ENCODE measurements at regions not wholly inside any gene's neighbourhood (a gene's known extent, or its start where the extent isn't known, plus 50 kb on each side); places are given as distances from the start of the nearest gene placed in this dataset.
A peak's percentile ranks its signal among the peaks of the same experiment; 100 is the strongest.

DNA sequence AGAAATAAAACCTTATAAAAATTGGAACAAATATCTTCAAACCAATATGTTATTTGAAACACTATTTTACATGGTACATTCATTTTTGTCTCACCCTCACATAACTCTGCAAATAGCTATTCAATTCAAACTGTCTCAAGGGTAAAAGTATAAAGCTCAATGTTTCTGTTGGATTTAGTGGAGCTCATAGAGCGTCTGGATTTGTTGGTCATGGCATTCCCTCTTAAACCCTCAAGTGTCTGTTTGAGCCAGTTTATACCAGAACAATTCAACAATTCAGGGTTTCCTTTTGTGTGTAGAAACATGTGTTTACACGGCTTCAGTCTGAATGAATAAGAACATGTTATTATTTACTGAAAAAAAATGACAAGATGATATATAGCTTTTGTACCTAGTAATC lies 161.6 kb downstream of the PCDH18 start:
- Histone ChIP-seq H3K9me3 (ENCODE audit: control insufficient read depth, insufficient read depth, low read length) (no peaks in the 10 kb centered on the region), H3K27ac (ENCODE audit: low read depth, low read length) (no peak overlapping the region), H3K4me3 (ENCODE audit: low read depth, low read length) (no peak overlapping the region), H3K27me3 (ENCODE audit: control insufficient read depth, insufficient read depth, low read length) (no peaks in the 10 kb centered on the region)
- ChIA-PET POLR2A (interaction anchor here (0.9 to 1.0 kb wide), 2 partner anchors 140 to 162 kb away, joined by 3 read pairs; partner anchors contain the start of gene PCDH18), CTCF (interaction anchor here (0.6 kb wide), 1 partner anchor 100 kb away, joined by 3 read pairs; no protein-coding TSS in a partner anchor)
- no peak for DNase-seq (ENCODE audit: low read depth, low spot score)
- TF ChIP-seq, protein P1, sequence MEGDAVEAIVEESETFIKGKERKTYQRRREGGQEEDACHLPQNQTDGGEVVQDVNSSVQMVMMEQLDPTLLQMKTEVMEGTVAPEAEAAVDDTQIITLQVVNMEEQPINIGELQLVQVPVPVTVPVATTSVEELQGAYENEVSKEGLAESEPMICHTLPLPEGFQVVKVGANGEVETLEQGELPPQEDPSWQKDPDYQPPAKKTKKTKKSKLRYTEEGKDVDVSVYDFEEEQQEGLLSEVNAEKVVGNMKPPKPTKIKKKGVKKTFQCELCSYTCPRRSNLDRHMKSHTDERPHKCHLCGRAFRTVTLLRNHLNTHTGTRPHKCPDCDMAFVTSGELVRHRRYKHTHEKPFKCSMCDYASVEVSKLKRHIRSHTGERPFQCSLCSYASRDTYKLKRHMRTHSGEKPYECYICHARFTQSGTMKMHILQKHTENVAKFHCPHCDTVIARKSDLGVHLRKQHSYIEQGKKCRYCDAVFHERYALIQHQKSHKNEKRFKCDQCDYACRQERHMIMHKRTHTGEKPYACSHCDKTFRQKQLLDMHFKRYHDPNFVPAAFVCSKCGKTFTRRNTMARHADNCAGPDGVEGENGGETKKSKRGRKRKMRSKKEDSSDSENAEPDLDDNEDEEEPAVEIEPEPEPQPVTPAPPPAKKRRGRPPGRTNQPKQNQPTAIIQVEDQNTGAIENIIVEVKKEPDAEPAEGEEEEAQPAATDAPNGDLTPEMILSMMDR (IDR thresholded peaks at IDR 0.05; ENCODE audit: low read depth, low read length): no peak

DNA sequence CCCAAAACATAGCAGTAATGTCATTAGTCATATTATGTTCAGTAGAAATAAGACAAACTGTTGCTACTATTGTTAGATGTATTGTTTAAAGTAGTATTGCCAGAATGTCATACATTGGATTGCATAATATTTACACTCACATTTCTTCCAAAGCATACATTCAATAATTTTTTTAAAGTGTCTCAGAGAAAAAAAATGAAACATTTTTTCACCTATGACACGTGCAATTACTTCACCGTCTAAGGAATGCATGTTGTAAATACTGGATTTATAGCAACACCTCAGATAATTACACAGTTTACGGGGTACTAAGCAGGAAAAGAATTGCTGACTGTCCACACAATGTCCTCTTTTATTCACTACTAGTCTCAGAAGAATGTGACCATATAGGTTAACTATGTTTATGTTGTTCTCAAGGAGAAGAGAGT lies 162.1 kb downstream of the PCDH18 start:
- CTCF ChIA-PET: no interaction called here
- peak; percentile 67 for DNase-seq (ENCODE audit: low read depth, low spot score)

DNA sequence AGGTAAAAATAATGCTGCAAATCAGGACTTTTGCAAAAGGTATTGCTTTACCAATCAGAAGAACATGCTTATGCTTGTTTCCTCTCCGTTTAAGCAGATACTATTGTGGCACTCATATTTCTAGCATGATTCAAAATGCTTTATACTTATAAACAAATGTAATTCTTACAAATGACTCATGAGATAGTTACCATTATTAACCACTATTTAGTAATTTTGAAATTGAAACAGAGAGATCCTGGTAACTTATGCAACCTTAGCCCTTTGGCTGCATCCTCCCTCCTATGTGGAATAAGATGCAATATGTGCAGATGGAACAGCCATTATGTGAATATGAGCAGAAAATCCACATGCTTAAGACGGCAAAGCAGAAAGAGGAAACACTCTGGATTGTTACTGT lies 164.7 kb downstream of the PCDH18 start:
- H3K4me3 ChIP-seq (ENCODE audit: low read depth, low read length): no peak overlapping the region; the same call in 1 of the 2 replicates
- DNase-seq (ENCODE audit: low read depth, low spot score): peak; percentile 67
- POLR2A ChIA-PET: no interaction called here
- no peak overlapping the region for H3K27ac ChIP-seq (ENCODE audit: low read depth, low read length)
- CTCF ChIA-PET: interaction anchor here (0.7 kb wide), 1 partner anchor 971 kb away, joined by 3 read pairs; no protein-coding TSS in a partner anchor
- H3K9me3 ChIP-seq (ENCODE audit: control insufficient read depth, insufficient read depth, low read length): peaks cover 4% of the 10 kb centered on the region; the same call in 1 of the 2 replicates
- TF ChIP-seq, protein P1 (IDR thresholded peaks at IDR 0.05; ENCODE audit: low read depth, low read length): no peak
- H3K27me3 ChIP-seq (ENCODE audit: control insufficient read depth, insufficient read depth, low read length): no peaks in the 10 kb centered on the region

More for the DNA sequence above, 162.1 kb downstream of the PCDH18 start:
- TF ChIP-seq, protein P1 (IDR thresholded peaks at IDR 0.05; ENCODE audit: low read depth, low read length): no peak
- no peak overlapping the region for H3K27ac ChIP-seq (ENCODE audit: low read depth, low read length)
- no peaks in the 10 kb centered on the region for H3K27me3 ChIP-seq (ENCODE audit: control insufficient read depth, insufficient read depth, low read length)
- POLR2A ChIA-PET: interaction anchor here (0.9 to 1.0 kb wide), 2 partner anchors 141 to 162 kb away, joined by 3 read pairs; partner anchors contain the start of gene PCDH18
- no peak overlapping the region for H3K4me3 ChIP-seq (ENCODE audit: low read depth, low read length)
- no peaks in the 10 kb centered on the region for H3K9me3 ChIP-seq (ENCODE audit: control insufficient read depth, insufficient read depth, low read length)

DNA sequence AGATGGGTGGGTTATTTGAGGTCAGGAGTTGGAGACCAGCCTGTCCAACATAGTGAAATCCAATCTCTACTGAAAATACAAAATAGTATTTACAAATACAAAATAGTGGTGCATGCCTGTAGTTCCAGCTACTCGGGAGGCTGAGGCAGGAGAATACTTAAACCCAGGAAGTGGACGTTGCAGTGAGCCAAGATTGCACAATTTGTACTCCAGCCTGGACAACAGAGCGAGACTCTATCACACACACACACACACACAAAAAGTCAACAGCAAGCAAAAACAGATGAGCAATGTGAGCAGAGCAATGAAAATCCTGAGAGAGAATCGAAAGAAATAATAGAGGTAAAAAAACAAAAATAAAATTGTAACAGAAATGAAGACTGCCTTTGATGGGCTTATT lies 168.8 kb downstream of the PCDH18 start:
- no peaks in the 10 kb centered on the region for H3K27me3 ChIP-seq (ENCODE audit: control insufficient read depth, insufficient read depth, low read length)
- TF ChIP-seq, protein P1 (IDR thresholded peaks at IDR 0.05; ENCODE audit: low read depth, low read length): no peak
- H3K9me3 ChIP-seq (ENCODE audit: control insufficient read depth, insufficient read depth, low read length): peaks cover 4% of the 10 kb centered on the region; the same call in 1 of the 2 replicates
- no peak overlapping the region for H3K27ac ChIP-seq (ENCODE audit: low read depth, low read length)
- H3K4me3 ChIP-seq (ENCODE audit: low read depth, low read length): no peak overlapping the region
- ChIA-PET POLR2A (no interaction called here), CTCF (no interaction called here)
- no peak for DNase-seq (ENCODE audit: low read depth, low spot score)

DNA sequence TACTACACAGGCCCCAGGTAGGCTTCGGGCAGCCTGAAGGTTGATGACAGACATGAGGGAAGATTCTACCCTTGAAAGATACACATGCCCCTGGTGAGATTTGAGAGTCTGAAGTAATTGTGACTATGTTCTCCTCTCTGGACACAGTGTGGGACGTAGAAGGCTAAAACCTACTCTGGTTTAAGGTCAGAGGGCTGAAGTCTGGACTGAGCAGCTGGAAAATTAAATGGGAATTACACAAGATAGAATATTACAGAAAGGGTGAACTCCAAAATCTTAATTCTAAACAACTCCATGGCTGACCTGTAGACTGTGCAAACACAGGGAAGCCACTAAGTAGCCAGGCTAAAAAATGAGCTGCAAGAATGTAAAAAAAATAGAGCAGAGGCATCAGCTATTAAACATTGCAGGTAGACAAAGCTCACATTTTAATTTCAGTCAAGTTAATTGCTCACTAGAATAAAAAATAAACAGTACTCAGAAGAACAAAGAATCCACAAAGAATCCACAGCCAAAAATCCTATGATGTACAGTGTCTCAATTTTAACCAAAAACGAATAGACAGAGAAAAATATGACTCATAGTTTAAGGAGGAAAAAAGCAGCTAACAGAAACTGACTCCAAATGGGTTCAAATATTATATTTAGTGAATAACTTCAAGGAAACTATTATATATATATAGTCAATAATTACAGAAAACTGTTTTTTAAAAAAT lies 170.4 kb downstream of the PCDH18 start:
- no peaks in the 10 kb centered on the region for H3K27me3 ChIP-seq (ENCODE audit: control insufficient read depth, insufficient read depth, low read length)
- TF ChIP-seq, protein P1 (IDR thresholded peaks at IDR 0.05; ENCODE audit: low read depth, low read length): no peak
- H3K27ac ChIP-seq (ENCODE audit: low read depth, low read length): peak overlapping the region; percentile 3
- POLR2A ChIA-PET: interaction anchor here (0.6 kb wide), 1 partner anchor 37 kb away, joined by 3 read pairs; no protein-coding TSS in a partner anchor
- no peak for DNase-seq (ENCODE audit: low read depth, low spot score)
- CTCF ChIA-PET: no interaction called here
- H3K4me3 ChIP-seq (ENCODE audit: low read depth, low read length): no peak overlapping the region
- H3K9me3 ChIP-seq (ENCODE audit: control insufficient read depth, insufficient read depth, low read length): peaks cover 4% of the 10 kb centered on the region; the same call in 1 of the 2 replicates
